ENCODE measurements at regions not wholly inside any gene's neighbourhood (a gene's known extent, or its start where the extent isn't known, plus 50 kb on each side); places are given as distances from the start of the nearest gene placed in this dataset.

- TF ChIP-seq EZH2 (IDR thresholded peaks at IDR 0.05), result no peak
- no peak for TF ChIP-seq MAX (IDR thresholded peaks at IDR 0.05)
- TF ChIP-seq, protein P1, sequence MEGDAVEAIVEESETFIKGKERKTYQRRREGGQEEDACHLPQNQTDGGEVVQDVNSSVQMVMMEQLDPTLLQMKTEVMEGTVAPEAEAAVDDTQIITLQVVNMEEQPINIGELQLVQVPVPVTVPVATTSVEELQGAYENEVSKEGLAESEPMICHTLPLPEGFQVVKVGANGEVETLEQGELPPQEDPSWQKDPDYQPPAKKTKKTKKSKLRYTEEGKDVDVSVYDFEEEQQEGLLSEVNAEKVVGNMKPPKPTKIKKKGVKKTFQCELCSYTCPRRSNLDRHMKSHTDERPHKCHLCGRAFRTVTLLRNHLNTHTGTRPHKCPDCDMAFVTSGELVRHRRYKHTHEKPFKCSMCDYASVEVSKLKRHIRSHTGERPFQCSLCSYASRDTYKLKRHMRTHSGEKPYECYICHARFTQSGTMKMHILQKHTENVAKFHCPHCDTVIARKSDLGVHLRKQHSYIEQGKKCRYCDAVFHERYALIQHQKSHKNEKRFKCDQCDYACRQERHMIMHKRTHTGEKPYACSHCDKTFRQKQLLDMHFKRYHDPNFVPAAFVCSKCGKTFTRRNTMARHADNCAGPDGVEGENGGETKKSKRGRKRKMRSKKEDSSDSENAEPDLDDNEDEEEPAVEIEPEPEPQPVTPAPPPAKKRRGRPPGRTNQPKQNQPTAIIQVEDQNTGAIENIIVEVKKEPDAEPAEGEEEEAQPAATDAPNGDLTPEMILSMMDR (IDR thresholded peaks at IDR 0.05 in 2 of 3, conservative IDR thresholded peaks at IDR 0.05 in 1 of 3; ENCODE audit: borderline replicate concordance in 1 of 3, insufficient read depth in 1 of 3, low read depth in 2 of 3, low read length in 2 of 3), result no peak
- no peak for TF ChIP-seq TCF7L2 (IDR thresholded peaks at IDR 0.05; ENCODE audit: borderline replicate concordance, extremely low read depth, insufficient read depth, insufficient read length)
- no peak for TF ChIP-seq POLR2A (IDR thresholded peaks at IDR 0.05; ENCODE audit: borderline replicate concordance, extremely low read depth, insufficient read depth, insufficient read length)
- no peak for TF ChIP-seq ZBTB33 (IDR thresholded peaks at IDR 0.05; ENCODE audit: extremely low read depth, insufficient replicate concordance, low read length)
- TF ChIP-seq SIN3A (IDR thresholded peaks at IDR 0.05; ENCODE audit: low read depth), result no peak
- no peak for TF ChIP-seq EZH2phosphoT487 (IDR thresholded peaks at IDR 0.05; ENCODE audit: borderline replicate concordance)
- TF ChIP-seq EGR1 (IDR thresholded peaks at IDR 0.05; ENCODE audit: low read depth), result no peak
- no peak for TF ChIP-seq CBX3 (IDR thresholded peaks at IDR 0.05; ENCODE audit: low read depth)
Measured at GRCh38 chr11:134971381-134971780, 559.3 kb upstream of the B3GAT1 start.

All from HCT116 (cell line).